Small intestine (tissue), 7 donors: ENCODE measurements at regions not wholly inside any gene's neighbourhood (a gene's known extent, or its start where the extent isn't known, plus 50 kb on each side); places are given as distances from the start of the nearest gene placed in this dataset.

Experiments
- DNase-seq, 2 donors: peaks; one replicate each; pipeline versions ENCODE4 v3.0.0 to v3.0.0-alpha.2; 2013
- FAIRE-seq: peaks from 2 replicates; lab custom pipeline; 2012; peaks lifted over from hg19 to GRCh38; lab: Jason Lieb, UNC
- H3K27ac ChIP-seq, 3 donors: one replicate each; pipeline ENCODE4 v1.5.1; 2013; ENCODE audit warnings: low read length in 2 of 3, mild to moderate bottlenecking in 2 of 3, control low read depth in 1 of 3, inconsistent platforms in 1 of 3, low read depth in 1 of 3, moderate library complexity in 1 of 3
- H3K27me3 ChIP-seq, 3 donors: one replicate each; pipeline ENCODE4 v1.6.1; 2013; ENCODE audit warnings: low read length in 3 of 3, inconsistent platforms in 1 of 3; ENCODE audit not compliant: control insufficient read depth in 3 of 3, insufficient read depth in 3 of 3
- H3K36me3 ChIP-seq, 3 donors: one replicate each; pipeline ENCODE4 v1.6.1; 2013; ENCODE audit warnings: low read length in 3 of 3, inconsistent platforms in 1 of 3, low read depth in 1 of 3, mild to moderate bottlenecking in 1 of 3, moderate library complexity in 1 of 3; ENCODE audit not compliant: control insufficient read depth in 3 of 3, insufficient read depth in 2 of 3
- H3K4me1 ChIP-seq, 3 donors: one replicate each; pipeline ENCODE4 v1.6.1; 2013; ENCODE audit warnings: low read length in 2 of 3, inconsistent platforms in 1 of 3, low read depth in 1 of 3, mild to moderate bottlenecking in 1 of 3, moderate library complexity in 1 of 3; ENCODE audit not compliant: control insufficient read depth in 3 of 3, insufficient read depth in 2 of 3
- H3K4me3 ChIP-seq, 3 donors: one replicate each; pipeline ENCODE4 v1.5.1; 2013; ENCODE audit warnings: low read length in 3 of 3, control low read depth in 1 of 3, inconsistent platforms in 1 of 3, low read depth in 1 of 3, mild to moderate bottlenecking in 1 of 3, moderate library complexity in 1 of 3
- H3K9me3 ChIP-seq, 2 donors: one replicate each; pipeline ENCODE4 v1.6.1; 2013; ENCODE audit warnings: low read depth in 1 of 2, low read length in 1 of 2; ENCODE audit not compliant: control insufficient read depth in 2 of 2, insufficient read depth in 1 of 2
- WGBS, 3 donors: extraction: QIAGEN DNeasy Blood & Tissue Kit; methylation state at CpG; one replicate each; pipeline ENCODE4 v1.1.7; 2013; 5-methylcytosine and 5-hydroxymethylcytosine counted together
- donor health status: healthy with polysubstance abuse.
- donor health status: control.
- donor health status: control.
- donor health status: Bipolar disorder and iron deficiency.
- donor health status: healthy.

- no peak overlapping the region for H3K27ac ChIP-seq
- no peaks in the 10 kb centered on the region for H3K36me3 ChIP-seq
- no peaks in the 10 kb centered on the region for H3K9me3 ChIP-seq
- WGBS, 3 donors, result 19 to 37% (median 25%) methylated on average over 2 of the region's 2 CpGs
- DNase-seq, result no peak
- no peaks in the 10 kb centered on the region for H3K4me1 ChIP-seq
- H3K4me3 ChIP-seq, result no peak overlapping the region
- FAIRE-seq, result no peak
- no peaks in the 10 kb centered on the region for H3K27me3 ChIP-seq
These were observed 533.8 kb upstream of the CLINT1 start for GRCh38 chr5:158392753-158393152.

- H3K4me1 ChIP-seq, result no peaks in the 10 kb centered on the region
- FAIRE-seq (no peak), DNase-seq (no peak)
- WGBS, 3 donors, result 54 to 59% (median 57%) methylated on average over 1 of the region's 1 CpG
- no peaks in the 10 kb centered on the region for H3K36me3 ChIP-seq
- H3K9me3 ChIP-seq, result no peaks in the 10 kb centered on the region
- H3K27me3 ChIP-seq, result no peaks in the 10 kb centered on the region
- no peak overlapping the region for H3K27ac ChIP-seq
- no peak overlapping the region for H3K4me3 ChIP-seq
These were observed 531.6 kb upstream of the CLINT1 start for GRCh38 chr5:158390577-158390976.

GRCh38 chr5:158389786-158390185, 530.8 kb upstream of the CLINT1 start:
- Histone ChIP-seq H3K36me3 (no peaks in the 10 kb centered on the region), H3K9me3 (no peaks in the 10 kb centered on the region), H3K4me1 (no peaks in the 10 kb centered on the region), H3K4me3 (no peak overlapping the region), H3K27ac (no peak overlapping the region), H3K27me3 (no peaks in the 10 kb centered on the region)
- FAIRE-seq (no peak), DNase-seq (no peak)
- WGBS, 3 donors, result 40 to 77% (median 50%) methylated on average over 4 of the region's 4 CpGs

GRCh38 chr5:158388021-158388420, 529.1 kb upstream of the CLINT1 start:
- H3K9me3 ChIP-seq, result no peaks in the 10 kb centered on the region
- H3K4me3 ChIP-seq, result no peak overlapping the region
- FAIRE-seq, result no peak
- H3K27me3 ChIP-seq, result no peaks in the 10 kb centered on the region
- no peaks in the 10 kb centered on the region for H3K36me3 ChIP-seq
- DNase-seq, result peak in 1 of 2 donors; percentile 7
- H3K27ac ChIP-seq, result no peak overlapping the region
- 78 to 89% (median 84%) methylated on average over 9 of the region's 9 CpGs for WGBS, 3 donors
- H3K4me1 ChIP-seq, result no peaks in the 10 kb centered on the region

GRCh38 chr5:158387499-158387898, 528.6 kb upstream of the CLINT1 start:
- Histone ChIP-seq H3K4me1 (no peaks in the 10 kb centered on the region), H3K27me3 (no peaks in the 10 kb centered on the region), H3K9me3 (no peaks in the 10 kb centered on the region), H3K27ac (no peak overlapping the region), H3K36me3 (no peaks in the 10 kb centered on the region), H3K4me3 (no peak overlapping the region)
- DNase-seq (peak in 1 of 2 donors; percentile 14), FAIRE-seq (no peak)
- 9 to 48% (median 27%) methylated on average over 1 of the region's 1 CpG for WGBS, 3 donors

GRCh38 chr5:158385982-158386381, 527.0 kb upstream of the CLINT1 start:
- H3K9me3 ChIP-seq, result no peaks in the 10 kb centered on the region
- no peaks in the 10 kb centered on the region for H3K36me3 ChIP-seq
- H3K27ac ChIP-seq, result no peak overlapping the region
- WGBS, 3 donors, result 59 to 83% (median 75%) methylated on average over 3 of the region's 3 CpGs
- H3K4me1 ChIP-seq, result no peaks in the 10 kb centered on the region
- DNase-seq (no peak), FAIRE-seq (no peak)
- H3K4me3 ChIP-seq, result no peak overlapping the region
- no peaks in the 10 kb centered on the region for H3K27me3 ChIP-seq

GRCh38 chr5:158384535-158385481, 525.9 kb upstream of the CLINT1 start:
- no peaks in the 10 kb centered on the region for H3K9me3 ChIP-seq
- no peak overlapping the region for H3K27ac ChIP-seq
- H3K4me3 ChIP-seq, result no peak overlapping the region
- no peaks in the 10 kb centered on the region for H3K27me3 ChIP-seq
- H3K36me3 ChIP-seq, result no peaks in the 10 kb centered on the region
- 41 to 61% (median 52%) methylated on average over 1 of the region's 1 CpG for WGBS, 3 donors
- no peak for DNase-seq
- no peaks in the 10 kb centered on the region for H3K4me1 ChIP-seq
- FAIRE-seq, result no peak

GRCh38 chr5:158383486-158383885, 524.5 kb upstream of the CLINT1 start:
- Histone ChIP-seq H3K4me1 (no peaks in the 10 kb centered on the region), H3K27me3 (no peaks in the 10 kb centered on the region), H3K27ac (no peak overlapping the region), H3K9me3 (no peaks in the 10 kb centered on the region), H3K4me3 (no peak overlapping the region), H3K36me3 (no peaks in the 10 kb centered on the region)
- DNase-seq (peak in 1 of 2 donors; percentile 8), FAIRE-seq (no peak)
- WGBS, 3 donors, result 12 to 48% (median 21%) methylated on average over 1 of the region's 1 CpG
